ENCODE measurements at regions not wholly inside any gene's neighbourhood (a gene's known extent, or its start where the extent isn't known, plus 50 kb on each side); places are given as distances from the start of the nearest gene placed in this dataset.

GRCh38 chr3:89713196-89713595, 605.8 kb downstream of the EPHA3 start:
- TF ChIP-seq CTCF (IDR thresholded peaks at IDR 0.05; ENCODE audit: poor library complexity) (no peak), EZH2 (IDR thresholded peaks at IDR 0.05; ENCODE audit: borderline replicate concordance) (no peak)

Measured in hepatocyte (in vitro differentiated cells).